Smooth muscle cell (in vitro differentiated cells): ENCODE measurements at regions not wholly inside any gene's neighbourhood (a gene's known extent, or its start where the extent isn't known, plus 50 kb on each side); places are given as distances from the start of the nearest gene placed in this dataset.

ENCODE experiments used
- DNase-seq: peaks from one replicate; lab custom pipeline; 2025; ENCODE audit not compliant: unreplicated experiment; lab: John Stamatoyannopoulos, UW
- H2AFZ ChIP-seq: fragments of 200-600 bp; sonication (generic); 2 replicates; pipeline ENCODE4 v1.6.0; 2016; ENCODE audit warnings: antibody characterized with exemption, low read depth, mild to moderate bottlenecking
- H3F3A ChIP-seq: fragments of 200-600 bp; sonication (generic); 2 replicates; pipeline ENCODE4 v1.6.0; 2017; ENCODE audit warnings: antibody characterized with exemption, low read depth
- H3K27ac ChIP-seq: fragments of 200-600 bp; sonication (generic); 2 replicates; pipeline ENCODE4 v1.5.1; 2016; ENCODE audit warnings: low read depth, mild to moderate bottlenecking
- H3K27me3 ChIP-seq: fragments of 200-600 bp; sonication (generic); 2 replicates; pipeline ENCODE4 v1.6.1; 2016; ENCODE audit warnings: low read depth, mild to moderate bottlenecking
- H3K36me3 ChIP-seq: fragments of 200-600 bp; sonication (generic); 2 replicates; pipeline ENCODE4 v1.5.1; 2016; ENCODE audit warnings: low read depth
- H3K4me1 ChIP-seq: fragments of 200-600 bp; sonication (generic); 2 replicates; pipeline ENCODE4 v1.5.1; 2016; ENCODE audit warnings: low read depth
- H3K4me2 ChIP-seq: fragments of 200-600 bp; sonication (generic); 2 replicates; pipeline ENCODE4 v1.6.0; 2016; ENCODE audit warnings: mild to moderate bottlenecking
- H3K4me3 ChIP-seq: fragments of 200-600 bp; sonication (generic); 2 replicates; pipeline ENCODE4 v1.5.1; 2016; ENCODE audit warnings: mild to moderate bottlenecking
- H3K79me2 ChIP-seq: fragments of 200-600 bp; sonication (generic); 2 replicates; pipeline ENCODE4 v1.6.0; 2016; ENCODE audit warnings: low read depth, mild to moderate bottlenecking
- H3K9ac ChIP-seq: fragments of 200-600 bp; sonication (generic); 2 replicates; pipeline ENCODE4 v1.6.0; 2016; ENCODE audit warnings: low read depth
- H3K9me3 ChIP-seq: fragments of 200-600 bp; sonication (generic); replicated peaks from 2 replicates; pipeline ENCODE4 v1.5.1; 2016; ENCODE audit warnings: low read depth
- H4K20me1 ChIP-seq: fragments of 200-600 bp; sonication (generic); 2 replicates; pipeline ENCODE4 v1.6.0; 2016; ENCODE audit warnings: low read depth
- CTCF ChIP-seq: fragments of 200-600 bp; sonication (generic); IDR thresholded peaks from 2 replicates; pipeline ENCODE4 v1.5.1; 2017; ENCODE audit warnings: borderline replicate concordance, mild to moderate bottlenecking, antibody characterized with exemption; ENCODE audit not compliant: insufficient read depth, poor library complexity, severe bottlenecking
- WGBS: methylation state at CpG from one replicate; pipeline ENCODE4 v1.1.7; 2016; ENCODE audit warnings: low lambda C conversion rate; 5-methylcytosine and 5-hydroxymethylcytosine counted together

- H4K20me1 ChIP-seq, result no peaks in the 10 kb centered on the region
- no peak overlapping the region for H3K4me3 ChIP-seq
- no peaks in the 10 kb centered on the region for H3K4me1 ChIP-seq
- H3K9me3 ChIP-seq, result no peaks in the 10 kb centered on the region
- no peak overlapping the region for H3K9ac ChIP-seq
- no peak for TF ChIP-seq CTCF
- no peaks in the 10 kb centered on the region for H3F3A ChIP-seq
- H2AFZ ChIP-seq, result no peak overlapping the region
- 84% methylated on average over 6 of the region's 6 CpGs for WGBS
- H3K79me2 ChIP-seq, result no peaks in the 10 kb centered on the region
- peaks cover 6% of the 10 kb centered on the region for H3K27me3 ChIP-seq
- no peaks in the 10 kb centered on the region for H3K36me3 ChIP-seq
- DNase-seq, result no peak
- no peak overlapping the region for H3K27ac ChIP-seq
- H3K4me2 ChIP-seq, result no peak overlapping the region
Observed at GRCh38 chr12:128103152-128103551, 163.8 kb upstream of the TMEM132C start.

- H3K36me3 ChIP-seq, result no peaks in the 10 kb centered on the region
- H3K9me3 ChIP-seq, result no peaks in the 10 kb centered on the region
- no peak overlapping the region for H3K4me3 ChIP-seq
- no peak overlapping the region for H3K9ac ChIP-seq
- no peaks in the 10 kb centered on the region for H3K4me1 ChIP-seq
- 87% methylated on average over 10 of the region's 10 CpGs for WGBS
- H3K79me2 ChIP-seq, result no peaks in the 10 kb centered on the region
- TF ChIP-seq CTCF, result no peak
- H4K20me1 ChIP-seq, result no peaks in the 10 kb centered on the region
- H3K27me3 ChIP-seq, result no peaks in the 10 kb centered on the region
- H3K4me2 ChIP-seq, result no peak overlapping the region
- H3K27ac ChIP-seq, result no peak overlapping the region
- no peak for DNase-seq
- H2AFZ ChIP-seq, result no peak overlapping the region
- peaks cover 8% of the 10 kb centered on the region for H3F3A ChIP-seq
Observed at GRCh38 chr12:128109236-128109635, 157.7 kb upstream of the TMEM132C start.

GRCh38 chr12:128109636-128110035 is 157.3 kb upstream of the TMEM132C start:
- H2AFZ ChIP-seq, result no peak overlapping the region
- peaks cover 8% of the 10 kb centered on the region for H3F3A ChIP-seq
- H3K4me3 ChIP-seq, result no peak overlapping the region
- H3K4me2 ChIP-seq, result no peak overlapping the region
- TF ChIP-seq CTCF, result no peak
- no peaks in the 10 kb centered on the region for H3K4me1 ChIP-seq
- no peak for DNase-seq
- H3K79me2 ChIP-seq, result no peaks in the 10 kb centered on the region
- H4K20me1 ChIP-seq, result no peaks in the 10 kb centered on the region
- no peak overlapping the region for H3K9ac ChIP-seq
- H3K27me3 ChIP-seq, result no peaks in the 10 kb centered on the region
- H3K27ac ChIP-seq, result no peak overlapping the region
- no peaks in the 10 kb centered on the region for H3K9me3 ChIP-seq
- WGBS, result 92% methylated on average over 12 of the region's 12 CpGs
- no peaks in the 10 kb centered on the region for H3K36me3 ChIP-seq

GRCh38 chr12:128111333-128111732 is 155.6 kb upstream of the TMEM132C start:
- no peaks in the 10 kb centered on the region for H3K79me2 ChIP-seq
- no peaks in the 10 kb centered on the region for H3K27me3 ChIP-seq
- H3K36me3 ChIP-seq, result no peaks in the 10 kb centered on the region
- no peak for DNase-seq
- no peaks in the 10 kb centered on the region for H3K4me1 ChIP-seq
- no peaks in the 10 kb centered on the region for H3K9me3 ChIP-seq
- no peak overlapping the region for H3K9ac ChIP-seq
- H2AFZ ChIP-seq, result no peak overlapping the region
- H3K4me3 ChIP-seq, result no peak overlapping the region
- no peak for TF ChIP-seq CTCF
- 77% methylated on average over 9 of the region's 9 CpGs for WGBS
- H3F3A ChIP-seq, result peaks cover 8% of the 10 kb centered on the region
- H3K27ac ChIP-seq, result no peak overlapping the region
- no peaks in the 10 kb centered on the region for H4K20me1 ChIP-seq
- no peak overlapping the region for H3K4me2 ChIP-seq
